ENCODE measurements at regions not wholly inside any gene's neighbourhood (a gene's known extent, or its start where the extent isn't known, plus 50 kb on each side); places are given as distances from the start of the nearest gene placed in this dataset.

DNA sequence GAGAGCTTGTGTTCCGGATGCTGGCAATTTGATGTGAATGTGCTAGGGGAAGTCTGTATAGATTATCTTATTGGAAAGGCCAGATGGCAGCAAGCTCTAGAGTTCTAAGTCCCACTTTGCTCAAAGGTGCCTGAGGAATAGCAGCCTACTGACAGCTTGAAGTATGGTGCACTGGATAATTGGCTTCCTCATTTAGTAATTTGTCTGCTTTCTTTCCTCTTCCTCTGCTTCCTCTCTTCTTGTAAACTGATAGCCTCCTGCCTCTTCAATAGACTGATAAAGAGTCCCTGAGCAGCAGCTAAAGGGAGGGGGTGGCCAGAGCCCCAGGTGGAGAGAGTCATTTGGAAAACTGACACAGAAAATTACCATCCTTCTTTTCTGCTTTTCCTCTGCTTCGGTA, 177.3 kb downstream of the FGF1 start:
- DNase-seq (ENCODE audit: low spot score), result no peak

DNA sequence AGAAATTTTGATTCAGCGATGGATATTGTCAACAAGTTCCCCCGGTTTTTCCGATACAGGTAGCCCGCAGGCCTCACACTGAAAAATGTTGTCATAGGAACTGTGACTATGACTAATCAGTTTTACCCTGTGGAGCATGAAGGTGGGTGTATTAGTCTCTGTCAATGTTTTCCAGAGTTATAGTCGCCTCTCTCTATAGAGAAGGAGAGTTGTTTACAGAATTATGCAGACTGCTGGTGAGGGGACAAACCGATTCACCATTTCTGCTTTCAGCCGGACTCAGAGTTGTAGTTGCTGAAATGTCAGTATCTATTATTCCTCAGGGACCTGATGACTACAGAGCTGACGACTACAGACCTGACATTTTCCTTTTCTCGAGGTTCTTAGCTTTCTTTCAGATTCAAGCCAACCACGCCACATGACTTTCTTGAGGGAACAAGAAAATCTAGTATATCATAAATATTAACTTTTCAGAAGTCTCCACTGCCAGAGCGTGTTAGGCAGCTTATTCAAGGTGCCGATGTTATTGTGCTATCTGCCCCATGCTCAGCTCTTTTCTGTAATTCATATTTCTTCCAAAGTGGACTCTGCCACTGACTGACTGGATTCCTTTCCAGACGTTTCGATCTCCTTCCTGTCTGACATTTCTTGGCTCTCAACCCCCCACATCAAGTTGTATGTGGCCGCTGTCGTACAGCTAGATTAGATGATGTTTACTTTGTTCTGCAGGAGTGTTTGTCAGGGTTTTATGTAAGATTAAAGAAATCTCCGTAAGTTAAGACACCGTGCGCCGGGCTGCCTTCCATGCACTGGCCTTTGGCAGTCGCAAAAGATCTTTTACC, 178.1 kb downstream of the FGF1 start:
- DNase-seq (ENCODE audit: low spot score), result no peak

DNA sequence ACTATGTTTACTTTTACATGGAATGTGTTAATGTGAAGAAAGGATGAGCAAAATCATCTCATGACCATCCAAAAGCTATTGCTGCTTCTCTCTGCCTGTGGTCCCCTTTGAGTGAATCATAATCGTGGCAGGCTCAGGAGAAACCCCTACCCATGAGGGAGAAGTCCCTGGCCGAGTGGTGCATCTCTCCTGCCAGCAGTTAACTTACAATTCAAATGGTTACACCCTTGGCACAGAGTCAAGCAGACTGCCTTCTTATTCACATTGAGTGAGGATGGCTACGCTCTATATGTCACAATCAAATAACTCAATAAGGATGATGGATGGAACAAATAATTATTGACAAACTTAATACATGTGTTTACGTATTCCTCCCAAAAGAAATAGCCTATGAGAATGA, 179.1 kb downstream of the FGF1 start:
- DNase-seq (ENCODE audit: low spot score), result no peak

DNA sequence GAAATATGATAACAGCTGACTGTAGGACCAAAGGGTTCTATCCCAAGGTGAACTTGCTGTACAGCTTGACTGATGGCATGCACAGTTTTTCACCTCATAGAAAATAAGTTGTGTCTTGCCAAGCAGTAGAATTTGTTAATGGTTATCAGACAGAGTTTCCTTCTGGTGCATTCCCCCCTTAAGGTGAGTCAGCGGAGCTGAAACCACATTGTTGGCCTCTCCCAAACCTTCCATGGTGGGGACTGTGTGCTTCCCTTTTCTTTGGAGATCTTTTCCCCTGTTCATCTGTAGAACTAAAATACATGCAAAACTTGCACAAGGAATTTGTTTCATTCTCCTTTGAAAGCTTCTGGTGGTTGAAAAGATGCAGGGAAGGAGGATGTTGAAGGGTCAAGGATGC, 179.8 kb downstream of the FGF1 start:
- no peak for DNase-seq (ENCODE audit: low spot score)

DNA sequence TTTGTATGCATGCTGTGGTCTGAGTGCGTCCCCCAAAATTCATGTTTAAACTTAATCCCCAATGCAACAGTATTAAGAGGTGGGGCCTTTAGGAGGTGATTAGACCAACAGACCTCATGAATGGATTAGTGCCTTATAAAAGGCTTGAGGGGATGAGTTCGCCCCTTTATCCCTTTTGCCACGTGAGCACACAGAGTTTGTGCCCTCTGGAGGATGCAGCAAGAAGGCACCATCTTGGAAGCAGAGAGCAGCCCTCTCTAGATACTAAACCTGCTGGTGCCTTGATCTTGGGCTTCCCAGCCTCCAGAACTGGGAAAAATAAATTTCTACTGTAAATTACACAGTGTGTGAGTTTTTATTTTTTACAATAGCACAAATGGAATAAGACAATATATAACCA, 177.1 kb upstream of the SPRY4 start:
- no peak for DNase-seq (ENCODE audit: low spot score)

DNA sequence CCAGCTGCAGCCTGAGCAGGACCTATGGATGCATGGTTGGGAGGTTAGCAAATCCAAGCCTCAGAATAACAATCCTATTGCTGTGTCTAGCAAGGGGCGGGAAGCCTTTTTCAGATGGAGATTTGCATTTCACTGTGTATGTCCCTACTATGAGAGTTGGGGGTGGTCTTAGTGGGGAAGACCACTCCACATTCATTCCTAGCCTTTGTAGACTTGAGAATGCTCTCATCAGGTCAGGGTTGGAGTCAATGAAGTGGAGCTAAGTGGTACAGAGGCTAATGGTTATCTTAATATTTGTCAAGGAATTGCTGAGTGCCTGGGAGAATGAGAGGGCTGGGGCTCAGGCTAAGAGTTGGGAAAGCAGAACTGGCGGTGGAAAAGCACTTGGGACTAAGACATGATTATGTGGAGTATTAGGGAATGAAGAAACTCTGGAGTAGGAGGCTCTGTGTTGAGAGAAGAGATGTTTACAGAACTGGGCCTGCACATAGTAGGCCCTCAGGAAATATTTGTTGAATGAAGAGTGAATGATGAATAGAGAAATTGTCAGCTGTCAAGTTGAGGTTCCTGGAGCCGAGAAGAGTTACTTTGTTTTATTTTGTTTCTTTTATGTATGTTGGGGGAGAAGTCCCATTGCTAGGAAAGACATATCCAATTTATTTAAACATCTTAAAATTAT, 175.5 kb upstream of the SPRY4 start:
- DNase-seq (ENCODE audit: low spot score), result no peak

DNA sequence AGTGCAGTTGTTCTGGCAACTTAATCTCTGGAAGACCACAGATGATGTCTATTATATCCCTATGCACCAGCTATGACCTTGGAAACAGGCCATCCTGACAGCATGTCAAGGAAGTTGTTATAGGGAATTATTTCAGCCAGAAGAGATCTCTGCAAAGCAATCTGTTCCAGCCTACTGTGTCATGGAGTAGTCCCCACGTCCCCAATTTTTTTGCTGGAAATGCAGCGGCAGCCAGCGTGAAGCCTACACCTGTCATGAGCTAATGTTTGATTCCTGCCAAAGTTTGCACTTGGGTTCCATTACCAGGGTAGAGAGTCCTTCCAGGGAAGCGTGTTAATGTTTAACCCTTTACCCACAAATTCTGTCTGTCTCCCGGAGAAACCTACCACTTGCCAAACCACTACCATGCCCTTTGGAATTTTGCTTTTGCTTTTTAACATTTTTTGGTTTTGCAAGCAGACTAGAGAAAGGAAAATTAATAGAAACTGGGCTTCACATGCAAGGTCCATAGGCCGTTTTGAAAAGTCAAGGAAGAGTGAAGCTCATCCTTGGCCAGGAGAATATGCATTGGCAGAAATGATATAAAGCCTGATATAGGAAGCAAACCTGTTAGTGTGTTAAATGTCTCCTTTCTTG, 174.9 kb upstream of the SPRY4 start:
- peak; percentile 77 for DNase-seq (ENCODE audit: low spot score)

DNA sequence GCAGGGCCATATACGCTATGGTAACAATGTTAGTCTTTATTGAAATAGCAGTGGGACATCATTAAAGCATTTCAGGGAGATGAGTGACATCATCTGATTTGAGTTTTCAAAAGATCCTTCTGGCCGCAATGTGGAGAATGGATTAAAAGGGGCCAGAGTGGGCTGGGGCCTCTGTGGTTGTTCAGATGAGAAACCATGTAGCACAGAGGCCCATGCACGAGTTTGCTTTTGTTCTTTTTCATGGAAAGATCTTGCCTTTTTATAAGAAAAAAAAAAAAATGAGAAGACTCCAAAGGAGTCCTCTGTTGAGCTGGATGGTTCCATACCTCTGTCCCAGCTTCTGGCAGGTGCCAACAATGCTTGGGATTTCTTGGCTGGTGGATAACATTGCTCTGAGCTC, 173.5 kb upstream of the SPRY4 start:
- no peak for DNase-seq (ENCODE audit: low spot score)

DNA sequence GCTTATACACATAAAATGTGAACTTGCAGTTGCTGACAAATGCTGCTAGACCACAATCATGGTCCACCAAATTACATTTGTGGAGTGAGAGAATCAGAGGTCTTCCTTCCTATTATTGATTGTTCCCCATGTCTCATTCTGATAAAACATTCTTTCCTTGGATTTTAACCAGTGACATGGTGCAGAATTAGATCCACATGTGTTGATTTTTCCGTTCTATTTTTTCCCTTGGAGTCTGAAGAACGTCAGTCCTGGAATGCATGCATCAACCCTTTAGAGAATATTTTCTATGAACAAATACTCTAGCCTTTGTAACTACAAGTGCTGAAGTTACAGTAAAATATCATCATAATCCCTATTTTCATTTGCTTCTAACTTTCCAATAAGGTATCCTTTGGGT, 170.7 kb upstream of the SPRY4 start:
- DNase-seq (ENCODE audit: low spot score), result no peak

DNA sequence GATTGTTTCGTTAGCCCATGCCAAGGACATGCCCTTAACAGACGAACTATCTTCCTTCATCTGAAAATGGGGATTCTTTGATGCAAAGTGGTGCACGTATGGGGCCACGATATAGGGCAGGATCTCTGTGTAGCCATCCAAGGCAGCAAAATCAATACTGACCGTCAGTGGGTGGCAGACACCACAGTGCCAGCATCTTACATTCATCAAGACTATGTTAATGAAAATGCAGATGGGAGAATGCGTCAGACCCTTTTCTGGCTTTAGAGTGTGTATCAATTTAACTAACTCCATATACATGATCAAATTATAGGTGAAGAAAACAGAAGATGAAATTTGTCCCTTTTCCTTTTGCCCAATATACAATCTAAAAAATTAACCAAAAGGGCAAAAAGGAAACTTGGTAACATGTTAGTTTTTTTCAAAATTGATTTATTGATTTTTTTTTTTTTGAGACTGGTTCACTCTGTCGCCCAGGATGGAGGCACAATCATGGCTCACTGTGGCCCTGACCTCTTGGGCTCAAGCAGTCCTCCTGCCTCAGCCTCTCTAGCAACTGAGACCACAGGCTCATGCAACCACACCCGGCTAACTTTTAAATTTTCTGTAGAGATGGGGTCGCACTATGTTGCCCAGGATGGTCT, 169.2 kb upstream of the SPRY4 start:
- DNase-seq (ENCODE audit: low spot score), result no peak

DNA sequence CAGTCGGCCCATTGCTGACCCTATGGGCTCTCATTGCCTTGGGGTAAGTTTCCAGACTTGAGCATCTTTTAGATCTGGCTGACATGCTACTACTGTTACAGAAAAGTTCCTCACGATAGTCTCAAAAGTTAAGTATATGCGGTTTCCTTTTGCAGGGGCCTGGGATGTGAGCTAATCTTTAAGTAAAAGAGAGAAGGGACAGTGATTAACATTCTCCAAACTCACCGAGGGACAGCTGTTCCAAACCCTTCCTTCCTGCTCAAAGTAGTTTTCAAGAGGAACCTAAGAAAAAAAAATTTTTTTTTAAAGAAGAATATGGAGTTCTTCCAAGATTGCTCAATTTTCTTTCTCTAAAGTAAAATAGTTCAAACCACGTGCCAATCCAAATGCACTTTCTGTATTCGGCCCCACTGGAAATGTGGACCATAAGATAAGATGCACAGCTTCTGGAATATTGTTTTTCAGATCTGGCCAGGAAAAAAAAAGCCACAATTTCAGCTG, 168.0 kb upstream of the SPRY4 start:
- no peak for DNase-seq (ENCODE audit: low spot score)

DNA sequence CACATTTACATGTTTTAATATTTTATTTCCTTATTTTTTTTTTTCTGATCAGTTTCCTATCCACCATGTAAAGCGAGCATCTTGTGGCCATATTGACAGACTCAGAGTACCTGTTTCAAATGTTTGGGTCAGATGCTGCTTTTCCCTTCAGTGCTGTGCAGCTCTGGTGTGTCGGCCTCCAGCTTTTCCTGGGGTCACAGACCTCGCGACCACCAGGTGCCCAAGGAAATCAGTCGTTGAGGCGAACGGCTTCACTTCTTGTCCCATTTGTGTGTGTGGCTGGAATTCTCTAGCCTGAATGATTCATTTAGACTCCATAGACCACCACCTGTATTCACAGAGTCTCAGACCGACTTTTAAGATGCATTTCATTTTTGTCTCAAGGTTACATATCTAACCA, 166.9 kb upstream of the SPRY4 start:
- peak; percentile 30 for DNase-seq (ENCODE audit: low spot score)

DNA sequence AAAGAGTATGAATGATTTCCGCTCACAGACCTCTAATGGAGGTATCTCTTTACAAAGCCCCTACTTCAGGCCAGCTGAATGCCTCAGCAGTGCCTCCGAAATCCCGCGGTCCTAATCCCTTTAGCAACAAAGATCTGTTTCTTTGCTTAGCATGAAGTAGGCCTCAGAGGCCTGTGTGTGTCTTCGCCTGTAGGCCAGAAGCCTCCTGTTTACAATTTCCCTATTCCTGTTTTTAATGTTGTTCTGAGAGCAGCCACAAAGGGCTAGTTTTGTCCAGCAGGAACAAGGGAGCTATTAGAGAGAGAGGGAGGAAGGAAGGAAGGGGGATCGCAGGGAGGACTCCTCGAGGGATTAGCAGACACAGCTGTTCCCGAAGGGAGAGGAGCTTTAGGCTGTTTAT, 166.4 kb upstream of the SPRY4 start:
- DNase-seq (ENCODE audit: low spot score), result no peak

DNA sequence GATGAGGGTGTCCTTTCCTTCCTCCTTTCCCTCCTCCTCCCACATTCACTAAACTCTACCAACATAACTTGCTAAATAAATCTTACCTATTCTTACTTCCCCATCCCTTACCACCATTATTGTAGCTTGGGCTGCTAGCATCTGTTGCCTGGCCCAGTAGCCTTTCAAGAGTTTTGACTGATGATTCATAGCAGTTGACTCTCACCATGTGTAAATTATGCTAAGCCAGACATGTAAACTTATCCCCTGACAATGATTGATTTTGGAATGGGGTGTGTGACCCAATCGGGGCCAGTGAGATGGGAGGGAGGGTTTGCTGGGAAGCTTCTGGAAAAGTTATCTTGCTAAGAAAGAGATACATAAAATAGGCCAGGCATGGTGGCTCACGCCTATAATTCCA, 161.8 kb upstream of the SPRY4 start:
- no peak for DNase-seq (ENCODE audit: low spot score)

DNA sequence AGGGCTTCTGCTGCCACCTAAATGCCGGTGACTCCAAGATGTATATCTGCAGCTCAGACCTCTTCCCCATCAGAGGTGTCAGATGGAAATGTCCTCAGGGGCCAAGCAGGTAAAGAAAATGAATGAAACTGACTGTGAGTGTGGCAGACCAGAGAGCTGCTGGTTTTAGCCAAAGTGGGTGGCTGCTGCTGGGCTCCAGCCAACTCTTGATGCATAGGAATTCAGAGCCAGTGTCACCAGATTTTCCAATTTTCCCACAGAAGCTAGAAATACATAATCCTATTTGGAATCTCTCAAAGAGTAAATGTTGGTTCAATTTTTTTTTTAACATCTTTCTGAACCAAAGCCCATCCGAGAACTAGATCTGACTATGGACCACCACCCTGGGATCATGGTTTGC, 161.2 kb upstream of the SPRY4 start:
- DNase-seq (ENCODE audit: low spot score), result no peak

DNA sequence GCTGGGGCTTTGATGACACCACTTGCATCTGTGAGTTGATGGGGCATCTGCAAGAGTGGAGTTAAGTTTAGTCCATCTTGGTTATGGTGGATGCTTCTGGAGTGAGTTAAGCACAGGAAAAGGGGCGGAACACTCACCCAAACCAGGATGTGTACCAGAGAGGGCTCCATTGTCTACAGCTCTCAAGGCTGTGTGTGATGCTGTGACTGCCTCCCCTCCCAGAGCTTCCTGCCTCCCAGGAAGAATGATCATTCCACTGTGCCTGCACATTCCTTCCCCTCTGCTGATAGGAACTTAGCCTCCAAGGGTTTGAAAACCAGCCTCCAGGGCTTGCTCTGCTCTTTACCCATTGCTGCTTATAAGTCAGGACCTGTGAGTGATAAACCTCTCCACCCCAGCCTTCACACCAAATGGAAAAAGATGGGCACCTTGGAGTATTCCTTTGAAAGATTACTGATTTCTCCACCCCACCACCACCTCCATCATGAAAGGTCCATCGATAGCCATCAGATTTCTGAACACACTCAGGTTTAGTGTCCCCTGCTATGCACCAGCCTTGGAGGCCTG, 160.1 kb upstream of the SPRY4 start:
- no peak for DNase-seq (ENCODE audit: low spot score)

DNA sequence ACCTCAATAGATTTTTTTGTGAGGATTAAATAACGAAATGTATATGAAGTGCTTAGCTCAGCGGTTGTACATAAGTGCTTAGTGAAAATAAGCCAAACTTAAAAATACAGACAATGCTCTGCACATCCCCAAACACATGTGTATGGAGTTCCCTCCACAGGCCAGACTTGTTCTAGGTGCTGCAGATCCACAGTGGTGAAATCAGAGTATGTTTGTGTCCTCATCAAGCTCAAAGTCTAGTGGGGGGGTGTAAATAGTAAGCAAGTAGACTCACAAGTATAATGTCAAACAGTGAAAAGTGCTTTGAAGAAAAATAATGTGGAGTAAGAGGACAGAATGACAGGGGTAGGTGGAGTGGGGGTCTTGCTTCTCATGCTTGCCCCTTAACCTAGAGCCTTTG, 157.4 kb upstream of the SPRY4 start:
- no peak for DNase-seq (ENCODE audit: low spot score)

DNA sequence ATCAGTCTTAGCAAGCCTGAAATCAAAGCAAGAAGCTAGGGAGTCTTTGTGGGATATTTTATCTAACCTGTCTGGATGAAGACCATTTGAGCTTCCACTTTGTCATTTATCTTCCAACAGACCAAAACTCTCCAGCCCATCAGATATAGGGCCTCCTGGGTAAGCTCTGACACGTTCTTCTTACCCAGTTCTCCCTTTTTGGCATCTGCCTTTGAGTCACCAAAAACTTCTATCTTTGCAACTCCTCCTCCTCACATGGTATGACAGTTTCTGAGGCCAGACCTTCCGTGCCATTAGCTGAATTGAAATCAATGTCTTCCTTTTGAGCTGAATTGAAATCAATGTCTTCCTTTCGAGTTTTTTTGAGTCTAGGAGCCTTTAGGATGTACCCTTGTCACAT, 156.6 kb upstream of the SPRY4 start:
- DNase-seq (ENCODE audit: low spot score), result no peak

DNA sequence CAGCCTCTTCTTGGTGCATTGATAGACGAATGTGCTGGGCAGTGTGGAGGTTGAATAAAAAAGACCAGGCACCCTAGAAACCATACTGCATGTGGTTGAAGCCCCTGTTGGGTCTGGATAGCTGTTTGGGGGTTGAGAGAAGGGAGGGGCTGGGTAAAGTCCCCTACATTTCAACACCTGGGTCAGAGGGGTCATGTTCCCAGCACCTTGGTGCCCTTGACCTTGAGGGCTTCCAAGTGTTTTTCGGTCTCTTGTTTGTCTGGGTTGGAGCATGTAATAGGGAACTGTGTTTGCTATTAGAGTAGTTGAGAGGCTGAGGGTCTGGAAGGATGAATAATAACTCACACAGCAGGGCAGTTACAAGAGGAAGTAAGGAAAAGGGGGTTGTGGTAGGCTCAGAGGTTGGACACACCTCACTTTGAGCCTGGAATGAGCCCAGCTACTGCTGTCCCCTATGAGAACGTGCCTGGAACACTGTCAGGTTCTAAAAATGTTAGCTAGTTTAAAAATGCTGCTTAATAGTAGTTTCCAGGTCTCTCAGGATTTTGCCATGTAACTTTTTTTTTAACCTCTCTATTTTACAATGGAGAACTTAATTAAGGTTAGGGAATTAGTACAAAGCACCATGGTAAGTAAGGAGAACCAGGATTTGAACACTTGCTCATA, 155.2 kb upstream of the SPRY4 start:
- no peak for DNase-seq (ENCODE audit: low spot score)

DNA sequence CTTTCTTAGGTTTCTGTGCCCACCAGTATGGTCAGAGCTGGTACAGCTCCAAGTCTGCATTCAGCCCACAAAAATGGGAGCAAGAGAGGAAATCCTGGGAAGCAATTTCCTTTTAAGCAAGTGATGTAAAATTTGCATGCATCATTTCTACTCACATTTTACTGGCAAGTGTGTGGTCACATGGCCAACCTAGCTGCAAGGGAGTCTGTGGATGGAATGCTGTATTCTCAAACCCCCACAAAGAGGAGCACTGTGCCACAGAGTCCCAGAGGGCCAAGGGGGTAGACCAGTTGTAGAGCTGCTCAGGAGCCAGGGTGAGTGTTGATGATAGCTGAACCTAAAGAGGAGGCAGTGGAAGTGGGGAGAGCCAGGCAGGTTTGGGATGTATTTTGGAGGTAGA, 154.3 kb upstream of the SPRY4 start:
- no peak for DNase-seq (ENCODE audit: low spot score)

DNA sequence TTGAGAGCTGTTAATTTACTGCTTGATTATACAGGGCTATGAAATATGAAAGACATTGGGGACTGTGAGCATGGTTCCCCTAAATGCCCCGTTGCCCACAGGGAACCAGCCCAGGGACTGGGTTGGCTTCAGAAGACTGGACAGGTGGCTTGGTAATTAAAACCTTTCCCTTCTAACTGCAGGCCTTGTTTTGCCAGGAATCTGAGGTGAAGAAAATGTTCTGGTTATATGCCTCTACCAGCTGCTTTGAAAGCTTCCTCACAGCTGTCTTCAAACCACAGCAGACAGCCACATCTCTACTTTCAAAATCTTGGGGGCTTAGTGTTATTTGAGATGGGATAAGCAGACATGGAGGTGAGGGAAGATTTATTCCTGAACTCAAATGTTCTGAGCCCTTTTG, 153.3 kb upstream of the SPRY4 start:
- no peak for DNase-seq (ENCODE audit: low spot score)

DNA sequence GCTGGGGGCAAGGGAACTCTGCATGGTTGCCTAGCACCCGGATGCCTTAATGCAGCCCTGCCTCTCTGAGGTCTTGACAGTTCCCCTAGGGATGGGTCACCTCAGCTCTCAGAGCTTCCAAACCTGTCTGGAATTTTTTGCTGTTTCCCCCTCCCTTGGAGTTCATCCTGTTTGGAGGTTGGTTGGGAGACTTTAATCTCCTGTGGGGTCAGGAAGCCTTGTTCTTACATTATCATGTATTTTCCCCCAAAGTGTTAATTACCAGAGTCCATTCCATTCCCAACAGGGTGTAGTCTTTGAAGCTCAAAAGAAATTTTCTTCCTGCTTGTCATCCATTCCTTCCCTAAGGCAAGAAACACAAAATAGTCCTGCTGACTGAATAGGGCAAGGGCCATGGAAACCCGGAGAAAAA, 150.3 kb upstream of the SPRY4 start:
- no peak for DNase-seq (ENCODE audit: low spot score)

Measured in left forelimb (tissue), 1 donor.